ENCODE measurements at regions not wholly inside any gene's neighbourhood (a gene's known extent, or its start where the extent isn't known, plus 50 kb on each side); places are given as distances from the start of the nearest gene placed in this dataset.

GRCh38 chr17:33777674-33778073 is 477.4 kb upstream of the CCL2 start:
- H3K79me2 ChIP-seq (ENCODE audit: control insufficient read depth, insufficient read depth, low read length), result no peaks in the 10 kb centered on the region
- H3K9ac ChIP-seq (replicated peaks; ENCODE audit: extremely low read depth, insufficient read depth, low read length), result no peak overlapping the region
- intact Hi-C loops (cut with micrococcal nuclease) (loop anchor here (5.0 kb wide), 1 partner anchor 420 kb away; no protein-coding TSS in a partner anchor), dilution Hi-C loops (cut with MboI; ENCODE audit: extremely low pct_ligation_motif_present, low sequenced_read_pairs) (no loop called here)
- no peaks in the 10 kb centered on the region for H3K36me3 ChIP-seq (ENCODE audit: control insufficient read depth in 2 of 2, extremely low read depth in 1 of 2, insufficient read depth in 2 of 2, low read length in 2 of 2)
- H3K9me1 ChIP-seq (replicated peaks; ENCODE audit: control insufficient read depth, extremely low read depth, insufficient read depth, low read length), result no peaks in the 10 kb centered on the region
- CTCF ChIA-PET, result interaction anchor here (0.8 to 3.3 kb wide), 4 partner anchors 9 to 584 kb away, joined by 3 to 31 read pairs (median 4); no protein-coding TSS in a partner anchor
- POLR2A ChIA-PET, result no interaction called here
- no peaks in the 10 kb centered on the region for H4K20me1 ChIP-seq (replicated peaks; ENCODE audit: control insufficient read depth, extremely low read depth, insufficient read depth, low read length)
- no peak overlapping the region for H3K4me2 ChIP-seq (ENCODE audit: insufficient read depth, low read length)
- no peaks in the 10 kb centered on the region for H3K9me3 ChIP-seq (replicated peaks; ENCODE audit: control insufficient read depth, insufficient read depth, low read length)
- no TSS peak for BruUV-seq (replicated peaks)
- H3K4me1 ChIP-seq (ENCODE audit: control insufficient read depth, extremely low read depth, insufficient read depth, low read length), result no peaks in the 10 kb centered on the region
- FAIRE-seq (no peak), DNase-seq (ENCODE audit: low read depth, low spot score) (no peak)
- no peak for TF ChIP-seq GATA2 (IDR thresholded peaks at IDR 0.05; ENCODE audit: insufficient read depth, insufficient read length, low read depth, low read length)
- TF ChIP-seq POLR2AphosphoS5 (IDR thresholded peaks at IDR 0.05; ENCODE audit: insufficient read depth, low read depth, low read length), result no peak
- TF ChIP-seq JUN (IDR thresholded peaks at IDR 0.05; ENCODE audit: borderline replicate concordance, insufficient read depth, insufficient read length, low read depth), result no peak
- TF ChIP-seq CTCF (IDR thresholded peaks at IDR 0.05; ENCODE audit: extremely low read depth in 1 of 2, insufficient read depth in 1 of 2, low read depth in 1 of 2, low read length in 2 of 2), result no peak
- no peak for TF ChIP-seq FOS (IDR thresholded peaks at IDR 0.05; ENCODE audit: borderline replicate concordance, insufficient read depth, low read length)
- TF ChIP-seq POLR2A (IDR thresholded peaks at IDR 0.05; ENCODE audit: low read depth, low read length), result no peak
- TF ChIP-seq MYC (IDR thresholded peaks at IDR 0.05; ENCODE audit: low read depth, low read length), result no peak
- no peak for TF ChIP-seq EZH2 (IDR thresholded peaks at IDR 0.05; ENCODE audit: borderline replicate concordance, low read depth, low read length, severe bottlenecking)
- no peak for TF ChIP-seq MAX (IDR thresholded peaks at IDR 0.05; ENCODE audit: insufficient read depth, insufficient read length)
- no peaks in the 10 kb centered on the region for H3K27me3 ChIP-seq (ENCODE audit: control insufficient read depth in 2 of 2, insufficient read depth in 2 of 2, low read length in 2 of 2)
- H2AFZ ChIP-seq (ENCODE audit: low read depth, low read length), result no peak overlapping the region
- no peak overlapping the region for H3K4me3 ChIP-seq (replicated peaks in 1 of 3; ENCODE audit: insufficient read depth in 1 of 3, low read depth in 1 of 3, low read length in 3 of 3)
- H3K27ac ChIP-seq (ENCODE audit: insufficient read depth, low read depth, low read length), result no peak overlapping the region

Data from endothelial cell of umbilical vein (primary cell).